HCT116 (cell line): ENCODE measurements at regions not wholly inside any gene's neighbourhood (a gene's known extent, or its start where the extent isn't known, plus 50 kb on each side); places are given as distances from the start of the nearest gene placed in this dataset.

Source experiments
- ATAC-seq: fragments of 200-7000 bp; cut with Tn5 transposase; 2 replicates; pipeline ENCODE4 v1.9.1; 2020; ENCODE audit warnings: mild to moderate bottlenecking, moderate library complexity
- BruUV-seq: library from RNA; stranded (reverse); fragments of 400-500 nt; replicated peaks from 2 replicates; lab custom pipeline; 2021; lab: Mats Ljungman, UMichigan
- CTCF ChIA-PET: fragments of 300-600 bp; sonication (Branson Sonifier 250); formaldehyde crosslinking; loops from one replicate; lab custom pipeline; 2021; ENCODE audit warnings: antibody characterized with exemption; lab: Charles Lee
- POLR2A ChIA-PET: fragments of 300-600, 350-600 bp; sonication (Branson Sonifier 250); formaldehyde crosslinking; loops from one replicate; lab custom pipeline; 2021; ENCODE audit warnings: antibody characterized with exemption; lab: Charles Lee
- RAD21 ChIA-PET, 2 experiments: fragments of 300-600 bp; sonication (Branson Sonifier 250); formaldehyde crosslinking; loops; one replicate each; lab custom pipeline; 2023; ENCODE audit warnings: low total read pairs in 2 of 2; ENCODE audit not compliant: uncharacterized antibody in 2 of 2, unreplicated experiment in 2 of 2, low non-redundant PET in 1 of 2; lab: Charles Lee
- DNase-seq: peaks from one replicate; pipeline ENCODE4 v3.0.0-alpha.2; 2010; ENCODE audit warnings: low read depth, low spot score
- H2AFZ ChIP-seq: fragments of 200-600 bp; shearing (Covaris generic), sonication (generic); 2 replicates; pipeline ENCODE4 v1.6.1; 2017; ENCODE audit warnings: low read depth, mixed run types, mixed read lengths, antibody characterized with exemption, low read length; ENCODE audit not compliant: poor library complexity, severe bottlenecking
- H3K27ac ChIP-seq: 2 replicates; pipeline ENCODE4 v1.5.1; 2012; ENCODE audit warnings: low read depth, low read length
- H3K27me3 ChIP-seq: fragments of 200-600 bp; sonication (generic); 2 replicates; pipeline ENCODE4 v1.6.1; 2016; ENCODE audit warnings: mixed run types, low read length, mixed read lengths; ENCODE audit not compliant: insufficient read depth
- H3K36me3 ChIP-seq, 2 experiments: fragments of 200-500 bp in 1 of 2; fragments of 200-600 bp in 1 of 2; sonication (Bioruptor generic) in 1 of 2; sonication (generic) in 1 of 2; 2 replicates each; pipeline versions ENCODE4 v1.5.1 to v1.6.1; 2014 to 2016; ENCODE audit warnings: low read length in 2 of 2, inconsistent platforms in 1 of 2, mixed read lengths in 1 of 2, mixed run types in 1 of 2; ENCODE audit not compliant: insufficient read depth in 2 of 2, control insufficient read depth in 1 of 2
- H3K4me1 ChIP-seq, 2 experiments: fragments of 200-600 bp in 1 of 2; sonication (generic) in 1 of 2; 2 replicates each; pipeline versions ENCODE4 v1.5.1 to v1.6.1; 2012 to 2017; ENCODE audit warnings: low read length in 2 of 2, inconsistent platforms in 1 of 2, mild to moderate bottlenecking in 1 of 2, mixed read lengths in 1 of 2, mixed run types in 1 of 2, moderate library complexity in 1 of 2; ENCODE audit not compliant: insufficient read depth in 2 of 2, control insufficient read depth in 1 of 2
- H3K4me2 ChIP-seq: fragments of 200-600 bp; sonication (generic); 2 replicates; pipeline ENCODE4 v1.6.1; 2017; ENCODE audit warnings: mixed run types, low read length, mixed read lengths
- H3K4me3 ChIP-seq, 2 experiments: fragments of 200-600 bp in 1 of 2; sonication (generic) in 1 of 2; replicated peaks in 1 of 2; 2 replicates each; pipeline ENCODE4 v1.5.1; 2011 to 2016; ENCODE audit warnings: low read length in 2 of 2, control low read depth in 1 of 2, low read depth in 1 of 2, mild to moderate bottlenecking in 1 of 2, mixed read lengths in 1 of 2, mixed run types in 1 of 2
- H3K79me2 ChIP-seq: fragments of 200-600 bp; sonication (generic); 2 replicates; pipeline ENCODE4 v1.6.1; 2017; ENCODE audit warnings: mild to moderate bottlenecking, mixed run types, low read length, moderate library complexity, mixed read lengths; ENCODE audit not compliant: insufficient read depth
- H3K9ac ChIP-seq: fragments of 200-600 bp; sonication (generic); 2 replicates; pipeline ENCODE4 v1.6.1; 2016; ENCODE audit warnings: low read length, mixed read lengths
- H3K9me2 ChIP-seq: fragments of 200-600 bp; sonication (generic), shearing (Covaris generic); 2 replicates; pipeline ENCODE4 v1.6.1; 2017; ENCODE audit warnings: mixed run types, mild to moderate bottlenecking, moderate library complexity; ENCODE audit not compliant: insufficient read depth
- H3K9me3 ChIP-seq, 2 experiments: fragments of 200-500 bp in 1 of 2; fragments of 200-600 bp in 1 of 2; sonication (Bioruptor generic) in 1 of 2; sonication (generic) in 1 of 2; 2 replicates each; pipeline ENCODE4 v1.6.1; 2014 to 2017; ENCODE audit warnings: low read length in 2 of 2, mixed read lengths in 2 of 2, inconsistent platforms in 1 of 2, low read depth in 1 of 2, mild to moderate bottlenecking in 1 of 2, mixed run types in 1 of 2, moderate library complexity in 1 of 2; ENCODE audit not compliant: control insufficient read depth in 1 of 2, insufficient read depth in 1 of 2
- H4K20me1 ChIP-seq: fragments of 200-600 bp; sonication (generic), shearing (Covaris generic); 2 replicates; pipeline ENCODE4 v1.6.1; 2017; ENCODE audit warnings: mixed run types, mild to moderate bottlenecking, moderate library complexity; ENCODE audit not compliant: insufficient read depth
- ATF3 ChIP-seq: IDR thresholded peaks from 2 replicates; pipeline ENCODE4 v1.6.1; 2012
- CBX3 ChIP-seq: IDR thresholded peaks from 2 replicates; pipeline ENCODE4 v1.6.1; 2012; ENCODE audit warnings: low read depth
- CTCF ChIP-seq, 3 experiments: fragments of 200-600 bp in 1 of 3; sonication (generic) in 1 of 3; IDR thresholded peaks in 2 of 3; conservative IDR thresholded peaks in 1 of 3; 2 replicates each; pipeline ENCODE4 v1.5.1; 2012 to 2017; ENCODE audit warnings: low read depth in 2 of 3, low read length in 2 of 3, antibody characterized with exemption in 1 of 3, borderline replicate concordance in 1 of 3, control low read depth in 1 of 3, mild to moderate bottlenecking in 1 of 3, mixed read lengths in 1 of 3, mixed run types in 1 of 3, moderate library complexity in 1 of 3; ENCODE audit not compliant: insufficient read depth in 1 of 3
- EGR1 ChIP-seq: IDR thresholded peaks from 2 replicates; pipeline ENCODE4 v1.6.1; 2012; ENCODE audit warnings: low read depth
- ELF1 ChIP-seq: IDR thresholded peaks from 2 replicates; pipeline ENCODE4 v1.6.1; 2012; ENCODE audit warnings: low read depth, borderline replicate concordance
- EZH2 ChIP-seq: fragments of 200-600 bp; sonication (generic); IDR thresholded peaks from 2 replicates; pipeline ENCODE4 v1.6.1; 2017; ENCODE audit warnings: antibody characterized with exemption, mixed run types
- JUND ChIP-seq: IDR thresholded peaks from 2 replicates; pipeline ENCODE4 v1.6.1; 2012
- RAD21 ChIP-seq: IDR thresholded peaks from 2 replicates; pipeline ENCODE4 v1.6.1; 2012; ENCODE audit warnings: low read depth, mild to moderate bottlenecking
- REST ChIP-seq: IDR thresholded peaks from 2 replicates; pipeline ENCODE4 v1.6.1; 2012; ENCODE audit warnings: low read depth
- SP1 ChIP-seq: IDR thresholded peaks from 2 replicates; pipeline ENCODE4 v1.6.1; 2012; ENCODE audit warnings: low read depth
- TCF7L2 ChIP-seq: IDR thresholded peaks from 2 replicates; pipeline ENCODE4 v1.7.0; 2011; ENCODE audit warnings: borderline replicate concordance, inconsistent platforms; ENCODE audit not compliant: insufficient read depth, insufficient read length; ENCODE audit errors: extremely low read depth
- YY1 ChIP-seq: IDR thresholded peaks from 2 replicates; pipeline ENCODE4 v1.6.1; 2011; ENCODE audit warnings: low read length, low read depth, moderate library complexity, mild to moderate bottlenecking; ENCODE audit not compliant: insufficient replicate concordance; ENCODE audit errors: extremely low read depth
- intact Hi-C: fragments of 100-400 bp; cut with micrococcal nuclease; formaldehyde crosslinking; loops from 2 replicates; pipeline ENCODE4 v1.10.0; 2022

- TF ChIP-seq REST (no peak), ELF1 (no peak), YY1 (no peak), EGR1 (no peak), RAD21 (no peak), ATF3 (no peak), JUND (no peak), SP1 (no peak), CBX3 (no peak), CTCF (IDR thresholded peaks at IDR 0.05 in 2 of 3, conservative IDR thresholded peaks at IDR 0.05 in 1 of 3; ENCODE audit: borderline replicate concordance in 1 of 3, insufficient read depth in 1 of 3, low read depth in 2 of 3, low read length in 2 of 3) (no peak)
Measured at GRCh38 chr4:157727163-157727562, 445.7 kb downstream of the GASK1B start (continued).

- H3K9me2 ChIP-seq, result no peaks in the 10 kb centered on the region
- no peaks in the 10 kb centered on the region; the same call in 1 of the 2 replicates for H4K20me1 ChIP-seq
- no peaks in the 10 kb centered on the region for H3K4me1 ChIP-seq
- no peak overlapping the region for H3K4me2 ChIP-seq
- no peaks in the 10 kb centered on the region for H3K36me3 ChIP-seq
- ChIA-PET POLR2A (no interaction called here), CTCF (no interaction called here), RAD21 (no interaction called here)
- H3K9me3 ChIP-seq, result no peaks in the 10 kb centered on the region
- intact Hi-C loops, result no loop called here
- H3K4me3 ChIP-seq, result no peak overlapping the region
- H3K27ac ChIP-seq, result no peak overlapping the region
- no peak overlapping the region for H3K9ac ChIP-seq
- no peak for TF ChIP-seq TCF7L2
- TF ChIP-seq YY1, result no peak
- no peak for TF ChIP-seq RAD21
- TF ChIP-seq EZH2, result no peak
- TF ChIP-seq, all 23 proteins: peak for 0
- DNase-seq (no peak), ATAC-seq (no peak)
- H3K79me2 ChIP-seq, result no peaks in the 10 kb centered on the region
- no TSS peak for BruUV-seq
- no peaks in the 10 kb centered on the region for H3K27me3 ChIP-seq
- H2AFZ ChIP-seq, result no peak overlapping the region
Measured at GRCh38 chr4:157722146-157722545, 450.7 kb downstream of the GASK1B start.
